ENCODE measurements at regions not wholly inside any gene's neighbourhood (a gene's known extent, or its start where the extent isn't known, plus 50 kb on each side); places are given as distances from the start of the nearest gene placed in this dataset.

GRCh38 chr5:3993856-3994473 is 398.3 kb downstream of the IRX1 start:
- TF ChIP-seq POLR2A (IDR thresholded peaks at IDR 0.05) (no peak), CTCF (IDR thresholded peaks at IDR 0.05) (no peak)

Data from Peyer's patch (tissue), 4 donors.